ENCODE measurements at regions not wholly inside any gene's neighbourhood (a gene's known extent, or its start where the extent isn't known, plus 50 kb on each side); places are given as distances from the start of the nearest gene placed in this dataset.

- TF ChIP-seq MXI1 (conservative IDR thresholded peaks at IDR 0.05; ENCODE audit: poor library complexity, severe bottlenecking) (no peak), CTCF (IDR thresholded peaks at IDR 0.05; ENCODE audit: poor library complexity, severe bottlenecking) (no peak), EZH2 (IDR thresholded peaks at IDR 0.05; ENCODE audit: borderline replicate concordance, insufficient read depth, low read length, poor library complexity, severe bottlenecking) (no peak), REST (IDR thresholded peaks at IDR 0.05; ENCODE audit: borderline replicate concordance) (no peak), POLR2AphosphoS5 (IDR thresholded peaks at IDR 0.05) (no peak), RAD21 (conservative IDR thresholded peaks at IDR 0.05) (no peak), TAF1 (IDR thresholded peaks at IDR 0.05; ENCODE audit: low read depth) (no peak)
Measured at GRCh38 chr18:65025756-65026155, 725.1 kb upstream of the CDH7 start.

Measured in neural cell (in vitro differentiated cells).